HFFc6 (cell line): ENCODE measurements at regions not wholly inside any gene's neighbourhood (a gene's known extent, or its start where the extent isn't known, plus 50 kb on each side); places are given as distances from the start of the nearest gene placed in this dataset.

Experiments
- DNase-seq: peaks from one replicate; pipeline ENCODE4 v3.0.0-alpha.2; 2018
- H3K27ac Mint-ChIP-seq: 2 replicates; pipeline ENCODE4 v1.8.0; 2020; ENCODE audit warnings: mild to moderate bottlenecking, mixed read lengths
- H3K27me3 Mint-ChIP-seq: 2 replicates; pipeline ENCODE4 v1.8.0; 2021; ENCODE audit warnings: mild to moderate bottlenecking, moderate library complexity, mixed read lengths; ENCODE audit not compliant: insufficient read depth
- H3K36me3 Mint-ChIP-seq: 2 replicates; pipeline ENCODE4 v1.8.0; 2021; ENCODE audit warnings: low read depth, mixed read lengths
- H3K4me1 Mint-ChIP-seq: 2 replicates; pipeline ENCODE4 v1.8.0; 2020; ENCODE audit warnings: low read depth, mixed read lengths
- H3K4me3 Mint-ChIP-seq: 2 replicates; pipeline ENCODE4 v1.8.0; 2020; ENCODE audit warnings: mild to moderate bottlenecking, moderate library complexity, mixed read lengths
- H3K9me3 Mint-ChIP-seq: 2 replicates; pipeline ENCODE4 v1.8.0; 2020; ENCODE audit warnings: mild to moderate bottlenecking, mixed read lengths
- TF ChIP-seq, protein P1 (sequence below): fragments of 200-600 bp; sonication (generic); IDR thresholded peaks from 2 replicates; pipeline ENCODE4 v1.5.0; 2021; ENCODE audit warnings: antibody characterized with exemption, mild to moderate bottlenecking

DNA sequence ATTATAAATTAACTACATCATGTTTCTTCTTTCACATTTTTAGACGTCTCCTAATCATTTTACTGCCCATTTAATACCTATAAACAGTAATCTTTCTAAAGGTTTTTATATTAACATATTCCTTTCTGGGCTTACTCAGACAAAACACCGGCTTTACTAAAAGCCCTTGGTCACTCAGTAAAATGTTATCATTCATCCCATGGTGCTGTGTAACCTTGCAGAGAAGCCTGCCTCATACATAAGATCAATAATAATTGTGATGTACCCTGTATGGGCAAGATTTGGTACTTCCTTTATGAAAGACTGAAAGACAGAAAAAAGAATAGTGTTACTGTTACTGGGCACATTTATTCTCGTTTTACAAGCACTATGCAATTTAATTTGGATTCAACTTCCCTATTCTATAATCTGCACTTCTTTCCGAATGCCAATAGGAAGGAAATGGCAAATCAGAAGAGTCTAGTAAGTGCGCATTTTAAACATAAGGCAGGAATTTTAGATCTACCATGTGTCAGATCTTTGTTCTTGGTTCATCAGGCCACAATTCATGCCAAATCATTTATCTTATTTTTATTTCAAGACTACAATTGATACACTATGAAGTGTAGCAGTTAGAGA, 522.2 kb downstream of the CSNK1G3 start:
- H3K4me3 Mint-ChIP-seq, result no peak overlapping the region
- H3K27ac Mint-ChIP-seq, result no peak overlapping the region
- H3K36me3 Mint-ChIP-seq, result no peaks in the 10 kb centered on the region
- TF ChIP-seq, protein P1, sequence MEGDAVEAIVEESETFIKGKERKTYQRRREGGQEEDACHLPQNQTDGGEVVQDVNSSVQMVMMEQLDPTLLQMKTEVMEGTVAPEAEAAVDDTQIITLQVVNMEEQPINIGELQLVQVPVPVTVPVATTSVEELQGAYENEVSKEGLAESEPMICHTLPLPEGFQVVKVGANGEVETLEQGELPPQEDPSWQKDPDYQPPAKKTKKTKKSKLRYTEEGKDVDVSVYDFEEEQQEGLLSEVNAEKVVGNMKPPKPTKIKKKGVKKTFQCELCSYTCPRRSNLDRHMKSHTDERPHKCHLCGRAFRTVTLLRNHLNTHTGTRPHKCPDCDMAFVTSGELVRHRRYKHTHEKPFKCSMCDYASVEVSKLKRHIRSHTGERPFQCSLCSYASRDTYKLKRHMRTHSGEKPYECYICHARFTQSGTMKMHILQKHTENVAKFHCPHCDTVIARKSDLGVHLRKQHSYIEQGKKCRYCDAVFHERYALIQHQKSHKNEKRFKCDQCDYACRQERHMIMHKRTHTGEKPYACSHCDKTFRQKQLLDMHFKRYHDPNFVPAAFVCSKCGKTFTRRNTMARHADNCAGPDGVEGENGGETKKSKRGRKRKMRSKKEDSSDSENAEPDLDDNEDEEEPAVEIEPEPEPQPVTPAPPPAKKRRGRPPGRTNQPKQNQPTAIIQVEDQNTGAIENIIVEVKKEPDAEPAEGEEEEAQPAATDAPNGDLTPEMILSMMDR, result no peak
- no peaks in the 10 kb centered on the region for H3K27me3 Mint-ChIP-seq
- H3K9me3 Mint-ChIP-seq, result no peaks in the 10 kb centered on the region
- no peak for DNase-seq
- H3K4me1 Mint-ChIP-seq, result no peaks in the 10 kb centered on the region

DNA sequence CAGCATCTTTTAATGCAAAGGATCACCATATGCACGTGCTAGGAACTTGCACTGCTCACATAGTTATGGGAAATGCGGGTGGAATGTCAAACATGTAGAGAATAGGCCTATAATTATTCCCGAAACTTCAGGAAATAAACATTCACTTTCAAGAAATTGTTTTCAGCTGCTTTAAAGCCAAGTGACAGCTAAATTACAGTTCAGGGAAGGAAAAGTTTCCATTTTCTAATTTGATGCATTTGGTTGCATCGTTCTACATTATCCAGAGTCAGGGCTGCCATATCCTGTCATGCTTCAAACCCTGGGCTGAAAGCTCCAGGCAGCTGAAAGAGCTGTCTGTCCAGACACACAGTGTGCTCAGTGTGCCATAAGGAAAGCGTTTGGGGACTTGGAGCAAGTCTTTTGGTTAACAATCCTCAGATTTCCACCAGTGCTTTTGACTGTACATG, 518.1 kb downstream of the CSNK1G3 start:
- Mint-ChIP-seq H3K27me3 (no peaks in the 10 kb centered on the region; the same call in 1 of the 2 replicates), H3K27ac (no peak overlapping the region), H3K36me3 (no peaks in the 10 kb centered on the region), H3K4me3 (no peak overlapping the region), H3K9me3 (no peaks in the 10 kb centered on the region), H3K4me1 (no peaks in the 10 kb centered on the region)
- TF ChIP-seq, protein P1, result no peak
- no peak for DNase-seq

GRCh38 chr5:124027441-124027840, 515.5 kb downstream of the CSNK1G3 start:
- Mint-ChIP-seq H3K9me3 (no peaks in the 10 kb centered on the region), H3K4me1 (no peaks in the 10 kb centered on the region), H3K27ac (no peak overlapping the region), H3K27me3 (no peaks in the 10 kb centered on the region; the same call in 1 of the 2 replicates), H3K36me3 (no peaks in the 10 kb centered on the region), H3K4me3 (no peak overlapping the region)
- DNase-seq, result no peak
- TF ChIP-seq, protein P1, result no peak

- Mint-ChIP-seq H3K4me1 (no peaks in the 10 kb centered on the region), H3K9me3 (no peaks in the 10 kb centered on the region), H3K4me3 (no peak overlapping the region), H3K36me3 (no peaks in the 10 kb centered on the region), H3K27me3 (no peaks in the 10 kb centered on the region; the same call in 1 of the 2 replicates), H3K27ac (no peak overlapping the region)
- TF ChIP-seq, protein P1, result no peak
- no peak for DNase-seq
Observed at GRCh38 chr5:124025306-124025845, 513.4 kb downstream of the CSNK1G3 start.

DNA sequence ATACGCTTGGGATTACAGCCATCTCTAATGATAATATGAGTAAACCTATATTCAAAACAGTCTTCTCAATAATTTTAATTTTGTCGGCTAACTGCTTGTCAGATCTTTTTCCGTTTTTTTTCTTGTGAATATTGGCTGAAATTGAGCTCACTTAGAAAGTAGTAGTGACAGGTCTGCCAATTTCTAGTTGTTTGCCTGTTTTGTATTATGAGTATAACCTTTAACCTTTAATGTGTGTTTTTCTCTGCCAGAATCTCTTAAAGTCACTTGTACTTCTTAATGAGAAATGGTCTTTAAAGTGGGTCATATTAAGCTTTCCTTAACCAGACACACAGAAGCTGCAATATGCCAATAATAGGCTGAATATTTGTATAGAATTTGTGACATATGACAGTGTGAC, 511.0 kb downstream of the CSNK1G3 start:
- TF ChIP-seq, protein P1, result no peak
- DNase-seq, result no peak
- H3K4me1 Mint-ChIP-seq, result no peaks in the 10 kb centered on the region
- no peak overlapping the region for H3K27ac Mint-ChIP-seq
- H3K27me3 Mint-ChIP-seq, result no peaks in the 10 kb centered on the region; the same call in 1 of the 2 replicates
- no peaks in the 10 kb centered on the region for H3K9me3 Mint-ChIP-seq
- H3K36me3 Mint-ChIP-seq, result no peaks in the 10 kb centered on the region
- H3K4me3 Mint-ChIP-seq, result no peak overlapping the region
